HG02623 (cell line): ENCODE measurements at regions not wholly inside any gene's neighbourhood (a gene's known extent, or its start where the extent isn't known, plus 50 kb on each side); places are given as distances from the start of the nearest gene placed in this dataset.
"Not testable (repeated sequence)": the region's sequence is repeated elsewhere in the genome, so short reads cannot be mapped to it uniquely, and the experiment has no call there.

Source experiments
- ATAC-seq: cut with Tn5 transposase; IDR thresholded peaks from one replicate; pipeline ENCODE4 v1.9.1; 2021; ENCODE audit warnings: moderate library complexity; ENCODE audit not compliant: unreplicated experiment

- no peak for ATAC-seq
These were observed 554.8 kb upstream of the HTR2C start for GRCh38 chrX:114028907-114029662.

DNA sequence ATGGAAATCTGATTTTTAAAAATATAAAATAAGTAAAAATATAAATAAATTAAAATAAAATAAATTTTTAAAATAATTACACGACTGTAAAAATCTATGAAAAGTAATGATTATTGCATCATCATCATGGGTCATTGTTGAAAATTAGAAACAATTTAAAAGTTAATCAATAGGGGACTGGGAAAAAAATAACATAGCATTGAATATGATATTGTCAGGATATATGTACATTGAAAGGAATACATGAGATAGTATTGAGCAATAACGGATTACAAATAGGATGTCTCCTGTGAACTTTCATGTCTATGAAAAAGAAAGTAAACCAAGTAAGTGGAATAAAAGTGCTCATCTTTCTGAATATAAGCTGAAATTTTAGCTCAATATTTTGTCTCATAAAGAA lies 566.8 kb upstream of the HTR2C start:
- no peak for ATAC-seq

DNA sequence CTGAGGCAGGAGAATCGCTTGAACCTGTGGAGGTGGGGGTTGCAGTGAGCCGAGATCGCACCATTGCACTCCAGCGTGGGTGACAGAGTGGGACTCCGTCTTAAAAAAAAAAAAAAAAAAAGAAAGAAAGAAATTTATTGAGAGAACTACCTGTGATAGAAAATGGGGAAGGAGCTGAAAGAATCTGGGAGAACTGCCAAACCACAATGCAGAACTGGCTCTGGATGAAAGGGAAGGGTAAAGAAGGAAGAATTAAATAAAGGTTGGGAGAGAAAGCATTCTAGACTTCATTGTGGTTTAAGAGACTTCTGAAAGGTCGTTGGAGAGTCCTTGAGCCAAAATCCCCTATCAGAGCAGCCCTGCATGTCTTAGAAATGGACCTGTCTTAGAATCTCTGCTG lies 567.9 kb upstream of the HTR2C start:
- ATAC-seq: no peak

DNA sequence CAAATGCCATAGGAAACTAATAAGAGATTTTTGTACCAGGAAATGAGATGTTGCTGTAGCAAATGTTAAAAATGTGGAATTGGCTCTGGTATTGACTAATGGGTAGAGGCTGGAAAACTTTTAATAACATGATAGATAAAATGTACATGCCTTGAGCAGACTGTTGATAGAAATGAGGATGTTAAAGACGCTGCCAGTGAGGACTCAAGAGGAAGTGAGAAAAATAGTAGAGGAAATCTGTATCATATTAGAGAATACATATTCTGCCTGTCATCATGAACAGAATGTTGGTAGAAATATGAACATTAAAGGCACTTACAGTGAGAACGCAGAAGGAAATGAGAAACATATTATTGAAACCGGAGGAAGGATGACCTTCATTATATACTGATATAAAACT lies 577.2 kb upstream of the HTR2C start:
- ATAC-seq: no peak

DNA sequence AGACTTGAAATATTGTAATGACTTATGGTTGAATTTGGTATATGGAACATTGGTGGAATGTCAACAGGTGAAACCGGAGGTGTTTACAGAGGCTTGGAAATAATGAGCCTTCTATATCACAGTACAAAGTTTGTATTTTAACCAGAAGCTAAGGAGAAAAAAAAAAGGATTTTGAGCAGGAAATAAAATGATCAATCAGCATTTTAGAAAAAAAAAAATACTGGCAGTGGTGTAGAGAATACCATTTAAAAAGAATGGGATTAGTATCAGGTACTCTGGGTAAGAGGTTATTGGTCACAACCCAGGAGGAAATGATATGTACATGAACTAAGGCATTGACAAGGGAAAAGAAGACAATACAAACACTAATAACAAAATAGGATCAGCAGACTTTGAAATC lies 587.1 kb upstream of the HTR2C start:
- no peak for ATAC-seq

- not testable (repeated sequence) for ATAC-seq
These were observed 592.2 kb upstream of the HTR2C start for GRCh38 chrX:113991720-113992119.

DNA sequence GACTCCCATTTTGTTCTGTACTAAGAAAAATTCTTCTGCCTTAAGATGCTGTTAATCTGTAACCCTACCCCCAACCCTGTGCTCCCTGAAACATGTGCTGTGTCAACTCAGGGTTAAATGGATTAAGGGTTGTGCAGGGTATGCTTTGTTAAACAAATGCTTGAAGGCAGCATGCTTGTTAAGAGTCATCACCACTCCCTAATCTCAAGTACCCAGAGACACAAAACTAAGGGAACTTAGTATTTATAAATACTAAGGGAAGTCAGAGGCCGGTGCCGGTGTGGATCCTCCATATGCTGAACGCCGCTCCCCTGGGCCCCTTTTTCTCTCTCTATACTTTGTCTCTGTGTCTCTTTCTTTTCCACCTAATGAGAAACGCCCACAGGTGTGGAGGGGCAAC lies 593.2 kb upstream of the HTR2C start:
- not testable (repeated sequence) for ATAC-seq

DNA sequence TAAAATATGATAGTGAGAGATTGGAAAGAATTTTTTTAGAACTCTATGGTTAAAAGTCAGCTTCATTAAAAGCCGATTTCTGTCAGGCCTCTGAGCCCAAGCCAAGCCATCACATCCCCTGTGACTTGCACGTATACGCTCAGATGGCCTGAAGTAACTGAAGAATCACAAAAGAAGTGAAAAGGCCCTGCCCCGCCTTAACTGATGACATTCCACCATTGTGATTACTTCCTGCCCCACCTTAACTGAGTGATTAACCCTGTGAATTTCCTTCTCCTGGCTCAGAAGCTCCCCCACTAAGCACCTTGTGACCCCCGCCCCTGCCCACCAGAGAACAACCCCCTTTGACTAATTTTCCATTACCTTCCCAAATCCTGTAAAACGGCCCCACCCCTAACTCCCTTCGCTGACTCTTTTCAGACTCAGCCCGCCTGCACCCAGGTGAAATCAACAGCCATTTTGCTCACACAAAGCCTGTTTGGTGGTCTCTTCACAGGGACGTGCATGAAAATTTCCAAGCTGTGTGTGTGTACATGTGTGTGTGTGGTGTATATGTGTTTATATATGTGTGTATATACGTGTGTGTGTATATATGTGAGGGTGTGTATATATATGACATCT lies 595.5 kb upstream of the HTR2C start:
- ATAC-seq: not testable (repeated sequence)

DNA sequence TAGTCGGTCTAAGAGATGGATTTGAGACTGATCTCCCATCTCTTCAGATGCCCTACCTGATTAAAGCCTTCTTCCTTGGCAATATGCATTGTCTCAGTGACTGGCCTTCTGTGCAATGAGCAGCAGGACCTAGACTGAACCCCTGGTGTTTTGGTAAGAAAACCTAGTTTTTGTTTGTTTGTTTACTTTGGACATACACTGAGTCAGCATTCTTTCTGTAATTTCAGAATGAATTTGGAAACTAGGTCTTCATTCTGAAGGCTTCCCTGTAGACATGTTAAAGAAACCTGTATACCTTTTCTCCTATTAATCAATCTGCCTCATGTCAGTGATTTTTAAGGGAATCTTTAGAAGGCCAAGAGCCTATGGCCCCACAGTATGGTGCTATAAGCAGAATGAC lies 597.5 kb upstream of the HTR2C start:
- ATAC-seq: no peak

- no peak for ATAC-seq
These were observed 601.1 kb upstream of the HTR2C start for GRCh38 chrX:113982766-113983165.

- no peak for ATAC-seq
These were observed 602.9 kb upstream of the HTR2C start for GRCh38 chrX:113980953-113981352.

DNA sequence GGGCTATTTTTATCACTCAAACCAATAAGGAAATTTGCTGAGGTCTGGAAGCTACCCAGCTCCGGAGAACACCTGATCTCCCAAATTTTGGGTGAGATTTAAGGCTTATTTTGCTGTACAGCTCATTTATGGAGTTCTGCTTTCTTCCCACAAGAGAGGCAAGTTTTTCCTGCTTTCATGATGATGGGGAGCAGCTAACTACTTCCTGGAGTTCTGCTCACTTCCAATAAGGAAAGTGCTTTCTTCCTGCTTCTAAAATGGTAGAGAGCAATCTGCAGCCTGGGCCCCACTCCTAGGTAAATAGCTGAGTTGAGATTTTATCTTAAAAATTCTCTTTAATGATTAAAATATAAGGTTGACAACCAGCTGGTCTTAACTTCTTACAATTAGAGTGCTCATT lies 606.0 kb upstream of the HTR2C start:
- no peak for ATAC-seq

- ATAC-seq: no peak
These were observed 608.4 kb upstream of the HTR2C start for GRCh38 chrX:113975441-113975840.

DNA sequence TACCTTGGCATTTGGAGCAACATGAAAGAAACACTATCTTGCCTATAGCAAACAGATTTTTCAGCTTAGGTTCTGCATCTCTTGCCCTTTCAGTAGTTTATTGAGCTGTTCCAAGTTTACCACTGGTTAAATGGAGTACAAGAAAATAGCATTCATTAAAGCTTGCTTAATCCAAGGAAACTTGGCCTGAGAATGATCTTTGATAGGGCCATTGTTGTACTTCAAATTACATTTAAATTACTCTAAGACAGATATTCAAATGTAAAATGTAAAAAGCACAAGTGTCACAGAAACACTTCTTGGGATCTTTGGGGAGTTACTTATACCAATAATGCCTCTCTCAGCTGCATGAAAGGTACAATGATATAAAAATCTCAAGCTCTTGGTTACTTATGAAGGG lies 609.0 kb upstream of the HTR2C start:
- no peak for ATAC-seq

- no peak for ATAC-seq
These were observed 610.2 kb upstream of the HTR2C start for GRCh38 chrX:113973706-113974105.

DNA sequence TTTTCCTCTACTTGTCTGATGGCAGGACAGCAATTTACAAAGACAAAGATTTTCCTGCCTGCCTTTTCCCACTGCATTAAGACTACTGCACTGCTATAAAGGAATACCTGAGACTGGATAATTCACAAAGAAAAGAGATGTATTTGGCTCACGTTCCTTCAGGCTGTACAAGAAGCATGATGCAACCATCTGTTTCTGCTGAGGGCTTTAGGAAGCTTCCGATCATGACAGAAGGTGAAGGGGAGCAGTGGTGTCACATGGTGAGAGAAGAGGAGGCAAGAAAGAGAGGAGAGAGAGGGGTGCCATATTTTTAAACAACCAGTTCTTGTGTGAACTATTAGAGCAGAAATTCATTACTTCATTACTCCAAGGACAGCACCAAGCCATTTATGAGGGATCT lies 617.1 kb upstream of the HTR2C start:
- no peak for ATAC-seq

GRCh38 chrX:113962343-113962742 lies 621.5 kb upstream of the HTR2C start:
- ATAC-seq: no peak

GRCh38 chrX:113959912-113960626 lies 623.8 kb upstream of the HTR2C start:
- no peak for ATAC-seq

DNA sequence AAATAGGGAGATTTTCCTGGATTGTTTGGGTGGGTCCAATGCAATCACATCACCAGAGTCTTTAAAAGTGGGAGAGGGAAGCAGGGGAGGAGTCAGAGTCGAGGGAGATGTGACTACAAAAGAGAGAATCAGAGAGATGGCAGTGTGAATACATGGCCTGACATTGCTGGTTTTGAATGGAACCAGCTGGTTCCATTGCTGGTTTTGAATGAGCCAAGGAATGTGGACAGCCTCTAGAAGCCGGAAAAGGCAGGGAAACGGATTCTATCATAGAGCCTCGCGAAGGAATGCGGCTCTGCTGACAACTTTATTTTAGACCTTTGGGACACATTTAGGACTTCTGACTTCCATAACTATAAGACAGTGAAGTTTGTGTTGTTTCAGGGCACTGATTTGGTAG lies 627.0 kb upstream of the HTR2C start:
- ATAC-seq: no peak

DNA sequence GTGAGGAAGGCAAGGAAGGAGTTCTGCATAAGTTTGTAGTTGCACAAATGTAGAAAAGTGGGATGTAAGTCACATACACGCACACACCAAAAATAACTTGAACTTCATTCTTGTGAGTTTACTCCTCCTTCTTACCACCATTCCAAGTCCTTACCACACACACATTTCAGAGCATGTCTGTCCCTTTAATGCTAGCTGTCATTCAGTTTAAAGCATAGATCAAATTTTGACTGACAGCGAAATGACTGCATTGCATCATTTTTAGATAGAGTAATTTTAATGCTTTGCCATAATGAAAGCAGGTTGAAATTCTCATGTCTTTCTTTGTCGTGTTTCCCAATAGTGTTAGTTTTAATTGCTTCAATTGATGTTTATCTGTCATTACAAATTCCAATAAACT lies 629.6 kb upstream of the HTR2C start:
- no peak for ATAC-seq

GRCh38 chrX:113950081-113950678 lies 633.7 kb upstream of the HTR2C start:
- no peak for ATAC-seq

DNA sequence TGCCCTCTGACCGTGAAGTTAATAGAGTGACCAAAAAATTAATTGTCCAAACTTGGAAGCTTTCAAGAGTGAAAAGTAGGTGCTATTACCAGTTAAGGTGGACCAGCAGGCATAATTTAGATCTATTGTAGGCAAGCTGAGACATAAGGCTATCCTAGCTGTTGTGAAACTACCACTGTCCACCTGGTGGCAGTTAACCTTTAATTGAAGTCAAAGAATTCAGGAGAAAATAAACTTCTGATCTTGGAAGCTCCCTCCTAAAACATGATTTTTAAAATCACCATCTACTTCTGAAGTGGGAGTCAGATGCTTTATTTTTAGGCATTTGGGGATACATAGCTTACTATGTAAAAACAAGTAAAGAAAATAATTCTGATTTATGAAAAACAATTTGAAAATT lies 636.3 kb upstream of the HTR2C start:
- no peak for ATAC-seq
